Lower leg skin (tissue), 3 donors: ENCODE measurements at regions not wholly inside any gene's neighbourhood (a gene's known extent, or its start where the extent isn't known, plus 50 kb on each side); places are given as distances from the start of the nearest gene placed in this dataset.

Experiments used
- CTCF ChIP-seq, 3 donors: fragments of 450-650 bp; IDR thresholded peaks; one replicate each; pipeline ENCODE4 v1.5.1; 2016; ENCODE audit warnings: antibody characterized with exemption in 3 of 3, mild to moderate bottlenecking in 3 of 3, moderate library complexity in 2 of 3
- POLR2A ChIP-seq, 2 donors: fragments of 450-650 bp; IDR thresholded peaks; one replicate each; pipeline ENCODE4 v1.6.1; 2016 to 2017; ENCODE audit warnings: antibody characterized with exemption in 2 of 2, mild to moderate bottlenecking in 1 of 2, moderate library complexity in 1 of 2

- TF ChIP-seq CTCF (IDR thresholded peaks at IDR 0.05): no peak
- no peak for TF ChIP-seq POLR2A (IDR thresholded peaks at IDR 0.05)
These were observed 288.4 kb downstream of the GXYLT1 start for GRCh38 chr12:41856228-41856627.
